KMS-11 (cell line): ENCODE measurements at regions not wholly inside any gene's neighbourhood (a gene's known extent, or its start where the extent isn't known, plus 50 kb on each side); places are given as distances from the start of the nearest gene placed in this dataset.

Source experiments
- H2AFZ ChIP-seq: fragments of 200-600 bp; sonication (generic); 2 replicates; pipeline ENCODE4 v1.6.1; 2016; ENCODE audit warnings: antibody characterized with exemption, mixed run types, low read depth
- H3K27ac ChIP-seq: fragments of 200-600 bp; sonication (generic); 2 replicates; pipeline ENCODE4 v1.6.1; 2016; ENCODE audit warnings: mild to moderate bottlenecking, mixed run types
- H3K27me3 ChIP-seq: fragments of 200-600 bp; sonication (generic); 2 replicates; pipeline ENCODE4 v1.6.1; 2017; ENCODE audit warnings: mild to moderate bottlenecking, low read depth, mixed run types, moderate library complexity; ENCODE audit not compliant: insufficient read depth
- H3K36me3 ChIP-seq: fragments of 200-600 bp; sonication (generic); 2 replicates; pipeline ENCODE4 v1.6.1; 2017; ENCODE audit warnings: mild to moderate bottlenecking, mixed run types; ENCODE audit not compliant: insufficient read depth
- H3K4me1 ChIP-seq: fragments of 200-600 bp; sonication (generic); 2 replicates; pipeline ENCODE4 v1.6.1; 2016; ENCODE audit warnings: mild to moderate bottlenecking, low read depth, mixed run types; ENCODE audit not compliant: poor library complexity, severe bottlenecking
- H3K4me2 ChIP-seq: fragments of 200-600 bp; sonication (generic); 2 replicates; pipeline ENCODE4 v1.7.0; 2016; ENCODE audit warnings: mild to moderate bottlenecking, mixed run types
- H3K4me3 ChIP-seq: fragments of 200-600 bp; sonication (generic); IDR thresholded peaks from 2 replicates; pipeline ENCODE4 v1.6.1; 2017; ENCODE audit warnings: low read depth, low read length, mixed read lengths; ENCODE audit not compliant: insufficient read depth
- H3K79me2 ChIP-seq: fragments of 200-600 bp; sonication (generic); 2 replicates; pipeline ENCODE4 v1.6.1; 2016; ENCODE audit warnings: low read depth, mixed run types; ENCODE audit not compliant: insufficient read depth
- H3K9ac ChIP-seq: fragments of 200-600 bp; sonication (generic); 2 replicates; pipeline ENCODE4 v1.6.1; 2016; ENCODE audit warnings: mild to moderate bottlenecking, mixed run types
- H4K20me1 ChIP-seq: fragments of 200-600 bp; sonication (generic); 2 replicates; pipeline ENCODE4 v1.6.1; 2016; ENCODE audit warnings: mild to moderate bottlenecking, mixed run types; ENCODE audit not compliant: insufficient read depth
- CTCF ChIP-seq: fragments of 200-600 bp; sonication (generic); conservative IDR thresholded peaks from 2 replicates; pipeline ENCODE4 v1.6.1; 2017; ENCODE audit warnings: low read depth, mild to moderate bottlenecking, antibody characterized with exemption, low read length, moderate library complexity, mixed read lengths

GRCh38 chr4:170748975-170749374 lies 659.2 kb upstream of the AADAT start:
- no peaks in the 10 kb centered on the region for H3K27me3 ChIP-seq
- H3K4me2 ChIP-seq = no peak overlapping the region
- H3K9ac ChIP-seq = no peak overlapping the region
- H3K79me2 ChIP-seq = no peaks in the 10 kb centered on the region
- H3K4me3 ChIP-seq = no peak overlapping the region
- H4K20me1 ChIP-seq = no peaks in the 10 kb centered on the region
- no peak overlapping the region for H2AFZ ChIP-seq
- no peaks in the 10 kb centered on the region for H3K4me1 ChIP-seq
- H3K36me3 ChIP-seq = no peaks in the 10 kb centered on the region
- TF ChIP-seq CTCF = no peak
- no peak overlapping the region for H3K27ac ChIP-seq

GRCh38 chr4:170743633-170744032 lies 653.9 kb upstream of the AADAT start:
- no peak overlapping the region for H3K9ac ChIP-seq
- H4K20me1 ChIP-seq = no peaks in the 10 kb centered on the region
- no peak overlapping the region for H3K4me3 ChIP-seq
- no peaks in the 10 kb centered on the region for H3K36me3 ChIP-seq
- H2AFZ ChIP-seq = no peak overlapping the region
- no peak overlapping the region for H3K27ac ChIP-seq
- no peaks in the 10 kb centered on the region for H3K4me1 ChIP-seq
- TF ChIP-seq CTCF = no peak
- H3K79me2 ChIP-seq = no peaks in the 10 kb centered on the region
- no peaks in the 10 kb centered on the region for H3K27me3 ChIP-seq
- no peak overlapping the region for H3K4me2 ChIP-seq

- H3K9ac ChIP-seq = no peak overlapping the region
- H4K20me1 ChIP-seq = no peaks in the 10 kb centered on the region
- TF ChIP-seq CTCF = no peak
These were observed 652.1 kb upstream of the AADAT start for GRCh38 chr4:170741856-170742255.

GRCh38 chr4:170736710-170737109 lies 647.0 kb upstream of the AADAT start:
- no peaks in the 10 kb centered on the region for H3K79me2 ChIP-seq
- H3K9ac ChIP-seq = no peak overlapping the region
- no peak overlapping the region for H3K4me2 ChIP-seq
- no peaks in the 10 kb centered on the region for H3K4me1 ChIP-seq
- H3K36me3 ChIP-seq = no peaks in the 10 kb centered on the region
- H3K27ac ChIP-seq = no peak overlapping the region
- TF ChIP-seq CTCF = no peak
- no peaks in the 10 kb centered on the region for H3K27me3 ChIP-seq
- no peak overlapping the region for H3K4me3 ChIP-seq
- no peak overlapping the region for H2AFZ ChIP-seq
- H4K20me1 ChIP-seq = no peaks in the 10 kb centered on the region

More at GRCh38 chr4:170741856-170742255, 652.1 kb upstream of the AADAT start:
- no peak overlapping the region for H2AFZ ChIP-seq
- no peak overlapping the region for H3K4me3 ChIP-seq
- H3K4me1 ChIP-seq = no peaks in the 10 kb centered on the region
- no peaks in the 10 kb centered on the region for H3K27me3 ChIP-seq
- H3K79me2 ChIP-seq = no peaks in the 10 kb centered on the region
- no peak overlapping the region for H3K27ac ChIP-seq
- H3K4me2 ChIP-seq = no peak overlapping the region
- no peaks in the 10 kb centered on the region for H3K36me3 ChIP-seq

GRCh38 chr4:170729897-170730296 lies 640.1 kb upstream of the AADAT start:
- H3K9ac ChIP-seq = no peak overlapping the region
- TF ChIP-seq CTCF = no peak
- H4K20me1 ChIP-seq = no peaks in the 10 kb centered on the region
- no peaks in the 10 kb centered on the region for H3K27me3 ChIP-seq
- H2AFZ ChIP-seq = no peak overlapping the region
- H3K27ac ChIP-seq = no peak overlapping the region
- no peak overlapping the region for H3K4me2 ChIP-seq
- no peaks in the 10 kb centered on the region for H3K79me2 ChIP-seq
- H3K4me1 ChIP-seq = no peaks in the 10 kb centered on the region
- H3K4me3 ChIP-seq = no peak overlapping the region
- no peaks in the 10 kb centered on the region for H3K36me3 ChIP-seq
